ENCODE measurements at regions not wholly inside any gene's neighbourhood (a gene's known extent, or its start where the extent isn't known, plus 50 kb on each side); places are given as distances from the start of the nearest gene placed in this dataset.

- Histone ChIP-seq H3K4me1 (no peaks in the 10 kb centered on the region), H3K27ac (no peak overlapping the region), H3K9me3 (no peaks in the 10 kb centered on the region), H3K4me3 (no peak overlapping the region), H3K36me3 (no peaks in the 10 kb centered on the region), H3K27me3 (no peaks in the 10 kb centered on the region)
- intact Hi-C loops (cut with DNase I), result no loop called here
- DNase-seq (ENCODE audit: extremely low spot score in 2 of 2), result no peak
- TF ChIP-seq POLR2AphosphoS5 (IDR thresholded peaks at IDR 0.05; ENCODE audit: insufficient read depth in 1 of 2, low read depth in 1 of 2) (no peak), CTCF (IDR thresholded peaks at IDR 0.05) (no peak), POLR2A (IDR thresholded peaks at IDR 0.05) (no peak)
These were observed 101.5 kb upstream of the RAP1B start for GRCh38 chr12:68509242-68509641.

- H3K36me3 ChIP-seq, result no peaks in the 10 kb centered on the region
- intact Hi-C loops (cut with DNase I), result no loop called here
- no peaks in the 10 kb centered on the region for H3K27me3 ChIP-seq
- no peaks in the 10 kb centered on the region for H3K4me1 ChIP-seq
- H3K27ac ChIP-seq, result no peak overlapping the region
- TF ChIP-seq POLR2AphosphoS5 (IDR thresholded peaks at IDR 0.05; ENCODE audit: insufficient read depth in 1 of 2, low read depth in 1 of 2) (no peak), CTCF (IDR thresholded peaks at IDR 0.05) (no peak), POLR2A (IDR thresholded peaks at IDR 0.05) (no peak)
- H3K9me3 ChIP-seq, result no peaks in the 10 kb centered on the region
- DNase-seq (ENCODE audit: extremely low spot score in 2 of 2), result no peak
- H3K4me3 ChIP-seq, result no peak overlapping the region
These were observed 100.3 kb upstream of the RAP1B start for GRCh38 chr12:68510397-68510796.

GRCh38 chr12:68514807-68515411 is 95.8 kb upstream of the RAP1B start:
- no peaks in the 10 kb centered on the region for H3K36me3 ChIP-seq
- TF ChIP-seq POLR2AphosphoS5 (IDR thresholded peaks at IDR 0.05; ENCODE audit: insufficient read depth in 1 of 2, low read depth in 1 of 2) (no peak), CTCF (IDR thresholded peaks at IDR 0.05) (no peak), POLR2A (IDR thresholded peaks at IDR 0.05) (no peak)
- H3K9me3 ChIP-seq, result no peaks in the 10 kb centered on the region
- H3K27ac ChIP-seq, result no peak overlapping the region
- intact Hi-C loops (cut with DNase I), result no loop called here
- H3K4me3 ChIP-seq, result no peak overlapping the region
- H3K4me1 ChIP-seq, result no peaks in the 10 kb centered on the region
- no peaks in the 10 kb centered on the region for H3K27me3 ChIP-seq
- no peak for DNase-seq (ENCODE audit: extremely low spot score in 2 of 2)

- no peak overlapping the region for H3K27ac ChIP-seq
- H3K36me3 ChIP-seq, result no peaks in the 10 kb centered on the region
- no peaks in the 10 kb centered on the region for H3K27me3 ChIP-seq
- TF ChIP-seq POLR2AphosphoS5 (IDR thresholded peaks at IDR 0.05; ENCODE audit: insufficient read depth in 1 of 2, low read depth in 1 of 2), result no peak
- no peak for TF ChIP-seq CTCF (IDR thresholded peaks at IDR 0.05)
- TF ChIP-seq POLR2A (IDR thresholded peaks at IDR 0.05), result no peak
- H3K4me3 ChIP-seq, result no peak overlapping the region
- no peaks in the 10 kb centered on the region for H3K9me3 ChIP-seq
- intact Hi-C loops (cut with DNase I), result no loop called here
- no peaks in the 10 kb centered on the region for H3K4me1 ChIP-seq
- no peak for DNase-seq (ENCODE audit: extremely low spot score in 2 of 2)
These were observed 94.9 kb upstream of the RAP1B start for GRCh38 chr12:68515793-68516192.

- intact Hi-C loops (cut with DNase I), result no loop called here
- no peaks in the 10 kb centered on the region for H3K36me3 ChIP-seq
- no peak for TF ChIP-seq POLR2A (IDR thresholded peaks at IDR 0.05)
- no peak for DNase-seq (ENCODE audit: extremely low spot score in 2 of 2)
- H3K27me3 ChIP-seq, result no peaks in the 10 kb centered on the region
- no peak overlapping the region for H3K4me3 ChIP-seq
- H3K9me3 ChIP-seq, result no peaks in the 10 kb centered on the region
- H3K27ac ChIP-seq, result no peak overlapping the region
- peaks cover 8% of the 10 kb centered on the region for H3K4me1 ChIP-seq
These were observed 89.3 kb upstream of the RAP1B start for GRCh38 chr12:68521321-68521839.
